Ovary (tissue), 3 donors: ENCODE measurements at regions not wholly inside any gene's neighbourhood (a gene's known extent, or its start where the extent isn't known, plus 50 kb on each side); places are given as distances from the start of the nearest gene placed in this dataset.

Source experiments
- EP300 ChIP-seq: sonication (generic); formaldehyde crosslinking; IDR thresholded peaks from one replicate; pipeline ENCODE4 v1.6.1; 2017; ENCODE audit warnings: antibody characterized with exemption
- POLR2A ChIP-seq: fragments of 450-650 bp; IDR thresholded peaks from one replicate; pipeline ENCODE4 v1.6.1; 2017; ENCODE audit warnings: antibody characterized with exemption, mild to moderate bottlenecking, moderate library complexity
- TF ChIP-seq, protein P1 (sequence below), 3 donors: fragments of 450-650 bp in 2 of 3; fragments of 200-600 bp in 1 of 3; IDR thresholded peaks; one replicate each; pipeline versions ENCODE4 v1.5.1 to v1.8.0; 2016 to 2022; ENCODE audit warnings: antibody characterized with exemption in 3 of 3, mild to moderate bottlenecking in 1 of 3
- donor health status: DM: no; HTN: no; CAD: no.

- TF ChIP-seq, protein P1, sequence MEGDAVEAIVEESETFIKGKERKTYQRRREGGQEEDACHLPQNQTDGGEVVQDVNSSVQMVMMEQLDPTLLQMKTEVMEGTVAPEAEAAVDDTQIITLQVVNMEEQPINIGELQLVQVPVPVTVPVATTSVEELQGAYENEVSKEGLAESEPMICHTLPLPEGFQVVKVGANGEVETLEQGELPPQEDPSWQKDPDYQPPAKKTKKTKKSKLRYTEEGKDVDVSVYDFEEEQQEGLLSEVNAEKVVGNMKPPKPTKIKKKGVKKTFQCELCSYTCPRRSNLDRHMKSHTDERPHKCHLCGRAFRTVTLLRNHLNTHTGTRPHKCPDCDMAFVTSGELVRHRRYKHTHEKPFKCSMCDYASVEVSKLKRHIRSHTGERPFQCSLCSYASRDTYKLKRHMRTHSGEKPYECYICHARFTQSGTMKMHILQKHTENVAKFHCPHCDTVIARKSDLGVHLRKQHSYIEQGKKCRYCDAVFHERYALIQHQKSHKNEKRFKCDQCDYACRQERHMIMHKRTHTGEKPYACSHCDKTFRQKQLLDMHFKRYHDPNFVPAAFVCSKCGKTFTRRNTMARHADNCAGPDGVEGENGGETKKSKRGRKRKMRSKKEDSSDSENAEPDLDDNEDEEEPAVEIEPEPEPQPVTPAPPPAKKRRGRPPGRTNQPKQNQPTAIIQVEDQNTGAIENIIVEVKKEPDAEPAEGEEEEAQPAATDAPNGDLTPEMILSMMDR (IDR thresholded peaks at IDR 0.05), result no peak
- TF ChIP-seq EP300 (no peak), POLR2A (no peak)
These were observed 522.9 kb downstream of the RASEF start for GRCh38 chr9:82539856-82540579.
